NCI-H2081 (cell line): ENCODE measurements at regions not wholly inside any gene's neighbourhood (a gene's known extent, or its start where the extent isn't known, plus 50 kb on each side); places are given as distances from the start of the nearest gene placed in this dataset.

ENCODE experiments used
- DNase-seq, 2 experiments: peaks; one replicate each; lab custom pipeline; 2025; lab: John Stamatoyannopoulos, UW

GRCh38 chr4:185893500-185893899 is 81.5 kb upstream of the SORBS2 start:
- DNase-seq: no peak

DNA sequence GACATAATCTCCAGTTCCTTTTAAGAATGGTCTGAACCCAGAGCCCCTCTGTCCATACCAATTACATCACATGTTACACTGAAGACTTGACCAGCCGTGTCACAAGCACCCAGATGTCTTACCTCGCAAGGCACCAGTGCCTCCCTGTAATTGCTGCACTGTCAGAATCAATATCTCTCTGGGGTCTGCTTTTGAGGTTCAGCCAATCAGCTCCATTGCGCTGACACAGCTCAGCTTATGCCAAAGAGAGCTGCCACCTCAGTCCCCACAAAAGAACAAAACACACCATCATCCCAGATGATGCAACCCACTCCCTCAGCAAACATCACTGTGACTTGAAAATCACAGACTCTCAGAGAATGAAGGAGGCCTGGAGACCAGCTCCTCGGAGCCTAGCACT is 82.5 kb upstream of the SORBS2 start:
- DNase-seq: no peak

DNA sequence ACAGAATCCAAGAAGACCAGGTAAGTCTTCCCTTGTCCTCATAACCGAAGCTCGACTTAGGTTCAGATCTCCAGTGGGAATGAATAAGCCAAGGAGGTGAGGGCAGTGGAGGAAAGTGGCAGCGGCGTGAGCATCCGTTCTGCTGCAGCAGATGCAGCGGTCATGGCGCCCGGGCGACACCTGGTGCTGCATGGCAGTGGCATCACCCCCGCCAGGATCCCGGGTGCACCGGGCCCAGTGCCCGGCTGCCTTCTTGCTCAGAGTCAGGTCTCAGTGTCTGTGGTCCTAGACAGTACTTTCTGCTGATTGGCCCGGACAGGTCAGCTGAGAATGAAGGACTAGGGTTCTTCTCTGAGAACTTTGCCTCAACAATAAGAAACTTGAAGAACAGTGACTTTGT is 83.4 kb upstream of the SORBS2 start:
- no peak for DNase-seq

- DNase-seq: no peak
Measured at GRCh38 chr4:185895866-185896265, 83.9 kb upstream of the SORBS2 start.

- DNase-seq: no peak
Measured at GRCh38 chr4:185896817-185897488, 85.0 kb upstream of the SORBS2 start.

GRCh38 chr4:185898413-185898812 is 86.4 kb upstream of the SORBS2 start:
- no peak for DNase-seq

DNA sequence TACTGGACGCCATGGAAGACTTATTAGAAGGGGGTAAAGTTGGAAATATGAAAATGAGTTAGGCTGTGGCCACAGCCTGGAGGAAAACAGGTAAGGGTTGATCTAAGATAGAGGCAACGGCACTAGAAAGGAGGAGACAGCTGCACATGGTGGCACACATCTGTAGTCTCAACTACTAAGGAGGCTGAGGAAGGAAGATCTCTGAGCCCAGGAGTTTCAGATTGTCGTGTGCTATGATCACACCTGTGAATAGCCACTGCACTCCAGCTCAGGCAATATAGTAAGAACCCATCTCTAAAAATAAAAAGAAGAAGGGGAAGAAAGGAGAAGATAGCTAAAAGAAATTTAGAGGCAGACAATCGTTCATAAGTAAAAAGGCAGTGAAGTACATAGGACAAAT is 87.8 kb upstream of the SORBS2 start:
- no peak for DNase-seq

DNA sequence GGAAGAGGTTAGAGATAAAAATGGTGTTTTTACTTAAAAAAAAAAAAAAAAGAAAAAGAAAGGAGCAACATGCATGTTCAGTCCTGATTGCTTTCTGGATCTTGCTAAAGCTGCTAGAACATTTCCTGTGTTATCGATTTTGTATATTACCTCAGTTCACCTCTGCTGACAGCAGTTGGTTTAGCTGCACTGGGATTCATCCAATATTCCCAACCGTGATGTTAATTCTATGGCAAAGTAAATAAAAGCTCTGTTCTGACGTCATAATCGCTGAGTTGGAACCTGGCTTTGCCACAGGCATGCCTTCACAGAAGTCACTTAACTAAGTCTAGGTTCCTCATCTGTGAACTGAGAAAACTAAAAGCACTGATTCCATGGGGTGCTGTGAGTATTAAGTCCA is 90.7 kb upstream of the SORBS2 start:
- no peak for DNase-seq

- no peak for DNase-seq
Measured at GRCh38 chr4:185903205-185903604, 91.2 kb upstream of the SORBS2 start.

GRCh38 chr4:185904381-185904780 is 92.4 kb upstream of the SORBS2 start:
- no peak for DNase-seq

DNA sequence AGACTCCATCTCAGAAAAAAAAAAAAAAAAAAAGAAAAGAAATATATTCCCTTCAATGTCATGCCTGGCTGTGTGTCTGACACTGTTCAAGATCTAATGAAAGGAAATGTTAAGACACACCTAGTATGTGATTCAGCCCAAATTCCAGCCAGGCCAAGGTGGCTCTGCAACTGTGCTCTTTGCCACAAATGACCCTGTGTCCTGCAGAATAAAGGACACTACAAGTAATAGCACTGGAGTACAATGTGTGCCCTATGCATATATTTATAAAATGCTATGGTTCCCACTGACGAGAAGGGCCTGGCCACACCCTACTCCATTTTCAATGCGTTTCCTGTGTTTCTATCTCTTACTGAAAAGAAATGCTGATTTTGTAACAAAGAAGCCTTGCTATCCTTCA is 98.0 kb upstream of the SORBS2 start:
- no peak for DNase-seq

- no peak for DNase-seq
Measured at GRCh38 chr4:185911556-185912064, 99.6 kb upstream of the SORBS2 start.

DNA sequence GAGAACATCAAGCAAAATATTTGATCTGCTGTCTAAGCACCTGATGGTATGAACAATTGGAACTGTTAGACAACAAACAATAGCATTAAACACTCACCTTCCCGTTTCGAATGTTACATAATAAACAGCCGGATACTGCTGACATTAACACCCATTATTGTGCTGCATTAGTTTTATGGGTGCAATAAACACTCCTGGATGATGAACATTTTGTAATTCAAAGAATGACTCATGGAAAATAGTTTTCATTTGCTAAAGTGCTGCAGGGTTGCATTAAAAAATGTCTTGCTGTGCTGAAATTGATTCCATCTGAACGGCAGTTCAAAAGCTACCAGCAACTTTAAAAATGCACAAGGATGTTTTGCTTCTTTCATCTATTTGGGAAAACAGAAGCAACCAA is 100.8 kb upstream of the SORBS2 start:
- DNase-seq: peak; percentile 74 to 91

- DNase-seq: no peak
Measured at GRCh38 chr4:185914583-185915199, 102.7 kb upstream of the SORBS2 start.

GRCh38 chr4:185915271-185915670 is 103.3 kb upstream of the SORBS2 start:
- DNase-seq: no peak

- DNase-seq: no peak
Measured at GRCh38 chr4:185915817-185916216, 103.8 kb upstream of the SORBS2 start.

GRCh38 chr4:185916231-185916630 is 104.2 kb upstream of the SORBS2 start:
- DNase-seq: no peak

DNA sequence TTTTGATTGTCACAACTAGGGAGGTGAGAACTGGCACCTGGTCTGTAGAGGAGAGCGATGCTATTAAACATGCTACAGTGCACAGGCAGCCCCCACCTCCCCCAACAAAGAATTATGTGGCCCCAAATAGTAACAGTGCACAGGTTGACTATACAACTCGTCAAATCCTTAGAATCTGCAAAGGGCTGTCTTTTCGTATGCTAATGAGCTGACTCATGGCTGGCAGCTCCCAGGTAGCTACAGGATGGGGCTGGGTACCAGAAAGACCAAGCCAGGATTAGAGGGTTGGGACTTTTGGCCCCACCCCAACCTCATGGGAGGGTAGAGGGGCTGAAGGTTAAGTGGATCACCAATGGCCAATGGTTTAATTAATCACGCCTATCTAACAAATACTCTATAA is 104.7 kb upstream of the SORBS2 start:
- DNase-seq: no peak

DNA sequence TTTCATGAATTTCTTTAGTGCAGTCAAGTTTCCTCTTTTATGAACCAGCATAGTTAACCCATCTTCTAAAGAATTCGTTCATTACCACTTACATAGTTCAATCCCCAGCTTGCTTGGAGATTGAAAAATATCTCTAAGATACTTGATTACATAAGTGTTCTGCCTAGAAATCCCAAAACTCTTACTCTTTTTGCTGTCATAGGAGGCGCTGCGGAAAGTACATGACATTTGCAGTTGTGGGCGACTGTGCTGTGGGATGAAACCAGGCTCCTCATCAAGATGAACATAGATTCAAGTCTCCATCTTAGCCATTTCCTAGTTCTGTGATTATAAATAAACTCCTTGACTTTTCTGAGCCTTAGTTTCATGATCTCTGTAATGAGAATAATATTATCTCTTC is 107.1 kb upstream of the SORBS2 start:
- DNase-seq: no peak

GRCh38 chr4:185920171-185920570 is 108.2 kb upstream of the SORBS2 start:
- DNase-seq: no peak

GRCh38 chr4:185920691-185921260 is 108.8 kb upstream of the SORBS2 start:
- DNase-seq: no peak

GRCh38 chr4:185921583-185922555 is 109.9 kb upstream of the SORBS2 start:
- DNase-seq: no peak
